ENCODE measurements at regions not wholly inside any gene's neighbourhood (a gene's known extent, or its start where the extent isn't known, plus 50 kb on each side); places are given as distances from the start of the nearest gene placed in this dataset.

GRCh38 chr14:85402569-85403162, 127.3 kb upstream of the FLRT2 start:
- intact Hi-C loops (cut with DNase I): no loop called here
- no peak overlapping the region for H3K27ac ChIP-seq
- H3K4me1 ChIP-seq (replicated peaks): no peaks in the 10 kb centered on the region
- DNase-seq (ENCODE audit: low spot score): no peak
- no peaks in the 10 kb centered on the region for H3K27me3 ChIP-seq (replicated peaks; ENCODE audit: insufficient read depth)
- no peaks in the 10 kb centered on the region for H3K9me3 ChIP-seq
- H3K4me3 ChIP-seq: no peak overlapping the region
- 36% methylated on average over 7 of the region's 7 CpGs for WGBS
- TF ChIP-seq POLR2AphosphoS5 (IDR thresholded peaks at IDR 0.05): no peak
- no peak for TF ChIP-seq CTCF (IDR thresholded peaks at IDR 0.05)
- TF ChIP-seq POLR2A (IDR thresholded peaks at IDR 0.05): no peak
- H3K36me3 ChIP-seq: no peaks in the 10 kb centered on the region

GRCh38 chr14:85409481-85410210, 120.3 kb upstream of the FLRT2 start:
- Histone ChIP-seq H3K4me3 (no peak overlapping the region), H3K9me3 (no peaks in the 10 kb centered on the region), H3K36me3 (no peaks in the 10 kb centered on the region), H3K4me1 (replicated peaks) (peaks cover 3% of the 10 kb centered on the region), H3K27me3 (replicated peaks; ENCODE audit: insufficient read depth) (no peaks in the 10 kb centered on the region), H3K27ac (no peak overlapping the region)
- intact Hi-C loops (cut with DNase I): no loop called here
- no peak for TF ChIP-seq POLR2AphosphoS5 (IDR thresholded peaks at IDR 0.05)
- TF ChIP-seq CTCF (IDR thresholded peaks at IDR 0.05): no peak
- no peak for TF ChIP-seq POLR2A (IDR thresholded peaks at IDR 0.05)
- DNase-seq (ENCODE audit: low spot score): no peak
- WGBS: 23% methylated on average over 3 of the region's 3 CpGs

DNA sequence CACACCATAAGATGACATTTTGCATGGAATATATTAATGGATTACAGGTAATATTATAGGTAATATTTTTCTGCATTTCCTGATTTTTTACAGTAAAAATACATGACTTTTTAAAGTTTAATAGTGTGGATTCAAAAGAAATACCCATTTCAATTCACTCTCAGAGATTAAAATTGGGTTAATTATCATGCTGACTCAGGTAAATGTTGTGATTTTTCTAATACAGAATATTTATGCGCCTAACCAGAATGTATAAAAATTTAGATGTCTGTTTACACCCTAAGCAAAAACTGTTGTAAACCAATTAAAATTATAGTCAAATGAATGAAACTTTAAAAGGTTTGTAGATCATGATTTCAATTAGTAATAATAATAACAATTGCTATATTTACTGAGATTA, 117.2 kb upstream of the FLRT2 start:
- Histone ChIP-seq H3K27me3 (replicated peaks; ENCODE audit: insufficient read depth) (no peaks in the 10 kb centered on the region), H3K36me3 (no peaks in the 10 kb centered on the region), H3K4me1 (replicated peaks) (peaks cover 3% of the 10 kb centered on the region), H3K27ac (no peak overlapping the region), H3K4me3 (no peak overlapping the region), H3K9me3 (no peaks in the 10 kb centered on the region)
- WGBS: 100% methylated on average over 1 of the region's 1 CpG
- no peak for DNase-seq (ENCODE audit: low spot score)
- TF ChIP-seq CTCF (IDR thresholded peaks at IDR 0.05) (no peak), POLR2AphosphoS5 (IDR thresholded peaks at IDR 0.05) (no peak), POLR2A (IDR thresholded peaks at IDR 0.05) (no peak)
- intact Hi-C loops (cut with DNase I): no loop called here

GRCh38 chr14:85413836-85414526, 116.0 kb upstream of the FLRT2 start:
- TF ChIP-seq POLR2AphosphoS5 (IDR thresholded peaks at IDR 0.05): no peak
- no peak for TF ChIP-seq CTCF (IDR thresholded peaks at IDR 0.05)
- TF ChIP-seq POLR2A (IDR thresholded peaks at IDR 0.05): no peak
- 87% methylated on average over 5 of the region's 5 CpGs for WGBS
- Histone ChIP-seq H3K4me3 (no peak overlapping the region), H3K9me3 (no peaks in the 10 kb centered on the region), H3K4me1 (replicated peaks) (peaks cover 1% of the 10 kb centered on the region), H3K27me3 (replicated peaks; ENCODE audit: insufficient read depth) (no peaks in the 10 kb centered on the region), H3K36me3 (no peaks in the 10 kb centered on the region), H3K27ac (no peak overlapping the region)
- intact Hi-C loops (cut with DNase I): no loop called here
- DNase-seq (ENCODE audit: low spot score): no peak

Measured in prostate gland (tissue), 2 donors.